Osteoblast (primary cell): ENCODE measurements at regions not wholly inside any gene's neighbourhood (a gene's known extent, or its start where the extent isn't known, plus 50 kb on each side); places are given as distances from the start of the nearest gene placed in this dataset.
A peak's percentile ranks its signal among the peaks of the same experiment; 100 is the strongest.

ENCODE experiments used
- DNase-seq: peaks from one replicate; pipeline ENCODE4 v3.0.0; 2011; ENCODE audit warnings: low spot score, mixed read lengths; ENCODE audit not compliant: insufficient read length; ENCODE audit errors: missing footprints
- H2AFZ ChIP-seq: 2 replicates; pipeline ENCODE4 v1.6.0; 2011; ENCODE audit warnings: mild to moderate bottlenecking, low read length
- H3K27ac ChIP-seq: 2 replicates; pipeline ENCODE4 v1.5.1; 2011; ENCODE audit warnings: mild to moderate bottlenecking, low read depth, low read length, moderate library complexity
- H3K27me3 ChIP-seq: 2 replicates; pipeline ENCODE4 v1.6.0; 2012; ENCODE audit warnings: mild to moderate bottlenecking, control low read depth, inconsistent platforms, low read length, moderate library complexity; ENCODE audit not compliant: insufficient read depth
- H3K36me3 ChIP-seq: 2 replicates; pipeline ENCODE4 v1.5.1; 2011; ENCODE audit warnings: mild to moderate bottlenecking, low read length, control low read depth, moderate library complexity; ENCODE audit not compliant: insufficient read depth
- H3K4me1 ChIP-seq: 2 replicates; pipeline ENCODE4 v1.5.1; 2011; ENCODE audit warnings: mild to moderate bottlenecking, low read length, control low read depth, moderate library complexity; ENCODE audit not compliant: insufficient read depth
- H3K4me2 ChIP-seq: 2 replicates; pipeline ENCODE4 v1.6.0; 2011; ENCODE audit warnings: mild to moderate bottlenecking, low read length; ENCODE audit not compliant: insufficient read depth
- H3K4me3 ChIP-seq: fragments of 200-600 bp; sonication (generic); 3 replicates; pipeline ENCODE4 v1.5.1; 2012; ENCODE audit warnings: mild to moderate bottlenecking, low read length, inconsistent platforms; ENCODE audit not compliant: insufficient read depth
- H3K79me2 ChIP-seq: 2 replicates; pipeline ENCODE4 v1.6.0; 2012; ENCODE audit warnings: mild to moderate bottlenecking, low read length, control low read depth, inconsistent platforms; ENCODE audit not compliant: insufficient read depth
- H3K9me3 ChIP-seq: 2 replicates; pipeline ENCODE4 v1.5.1; 2011; ENCODE audit warnings: low read depth, low read length, control low read depth
- H4K20me1 ChIP-seq: 2 replicates; pipeline ENCODE4 v1.6.0; 2012; ENCODE audit warnings: mild to moderate bottlenecking, low read length, control low read depth; ENCODE audit not compliant: insufficient read depth
- CTCF ChIP-seq: IDR thresholded peaks from 2 replicates; pipeline ENCODE4 v1.5.1; 2011; ENCODE audit warnings: mild to moderate bottlenecking, low read depth, low read length, moderate library complexity; ENCODE audit errors: extremely low read depth

- no peak for TF ChIP-seq CTCF
- H3K4me2 ChIP-seq: no peak overlapping the region
- H3K36me3 ChIP-seq: no peaks in the 10 kb centered on the region
- no peak overlapping the region for H2AFZ ChIP-seq
- DNase-seq: no peak
- no peaks in the 10 kb centered on the region for H3K27me3 ChIP-seq
- no peak overlapping the region for H3K4me3 ChIP-seq
- H3K79me2 ChIP-seq: no peaks in the 10 kb centered on the region
- H3K9me3 ChIP-seq: no peaks in the 10 kb centered on the region
- H3K27ac ChIP-seq: no peak overlapping the region
- peaks cover 5% of the 10 kb centered on the region for H3K4me1 ChIP-seq
- no peaks in the 10 kb centered on the region for H4K20me1 ChIP-seq
These were observed 484.6 kb downstream of the RPS24 start for GRCh38 chr10:78518224-78518623.

- Histone ChIP-seq H3K79me2 (no peaks in the 10 kb centered on the region), H3K27me3 (no peaks in the 10 kb centered on the region), H4K20me1 (no peaks in the 10 kb centered on the region), H3K27ac (no peak overlapping the region), H3K36me3 (no peaks in the 10 kb centered on the region), H3K4me1 (peaks cover 5% of the 10 kb centered on the region), H2AFZ (no peak overlapping the region), H3K9me3 (no peaks in the 10 kb centered on the region), H3K4me3 (no peak overlapping the region), H3K4me2 (no peak overlapping the region)
- no peak for DNase-seq
- peak; percentile 43 for TF ChIP-seq CTCF
These were observed 487.2 kb downstream of the RPS24 start for GRCh38 chr10:78520737-78521430.

GRCh38 chr10:78523453-78523852 lies 489.8 kb downstream of the RPS24 start:
- H3K4me3 ChIP-seq: no peak overlapping the region
- H2AFZ ChIP-seq: no peak overlapping the region
- no peak overlapping the region for H3K27ac ChIP-seq
- H3K4me1 ChIP-seq: peaks cover 5% of the 10 kb centered on the region
- H3K79me2 ChIP-seq: no peaks in the 10 kb centered on the region
- no peaks in the 10 kb centered on the region for H3K36me3 ChIP-seq
- no peak for TF ChIP-seq CTCF
- H4K20me1 ChIP-seq: no peaks in the 10 kb centered on the region
- no peak for DNase-seq
- no peaks in the 10 kb centered on the region for H3K9me3 ChIP-seq
- H3K27me3 ChIP-seq: no peaks in the 10 kb centered on the region
- H3K4me2 ChIP-seq: no peak overlapping the region

- H3K4me2 ChIP-seq: no peak overlapping the region
- no peaks in the 10 kb centered on the region for H3K36me3 ChIP-seq
- H3K9me3 ChIP-seq: no peaks in the 10 kb centered on the region
- no peak overlapping the region for H3K4me3 ChIP-seq
- H3K4me1 ChIP-seq: peaks cover 5% of the 10 kb centered on the region
- no peak overlapping the region for H3K27ac ChIP-seq
- no peaks in the 10 kb centered on the region for H3K27me3 ChIP-seq
- H4K20me1 ChIP-seq: no peaks in the 10 kb centered on the region
- H3K79me2 ChIP-seq: no peaks in the 10 kb centered on the region
- DNase-seq: no peak
- no peak overlapping the region for H2AFZ ChIP-seq
- TF ChIP-seq CTCF: no peak
These were observed 490.7 kb downstream of the RPS24 start for GRCh38 chr10:78524342-78524741.
